GM12892 (cell line): ENCODE measurements at regions not wholly inside any gene's neighbourhood (a gene's known extent, or its start where the extent isn't known, plus 50 kb on each side); places are given as distances from the start of the nearest gene placed in this dataset.

Experiments used
- POLR2A ChIP-seq: IDR thresholded peaks from 2 replicates; pipeline ENCODE4 v1.6.1; 2011; ENCODE audit warnings: low read depth, low read length, control low read depth
- POLR2AphosphoS5 ChIP-seq: IDR thresholded peaks from 2 replicates; pipeline ENCODE4 v1.6.1; 2011; ENCODE audit warnings: low read depth, low read length, control low read depth
- TAF1 ChIP-seq: IDR thresholded peaks from 2 replicates; pipeline ENCODE4 v1.6.1; 2011; ENCODE audit warnings: low read depth, mild to moderate bottlenecking, control low read depth, low read length, borderline replicate concordance

GRCh38 chr6:47427680-47428079 lies 49.9 kb upstream of the CD2AP start:
- TF ChIP-seq POLR2A (no peak), POLR2AphosphoS5 (no peak), TAF1 (no peak)
